ENCODE measurements at regions not wholly inside any gene's neighbourhood (a gene's known extent, or its start where the extent isn't known, plus 50 kb on each side); places are given as distances from the start of the nearest gene placed in this dataset.

DNA sequence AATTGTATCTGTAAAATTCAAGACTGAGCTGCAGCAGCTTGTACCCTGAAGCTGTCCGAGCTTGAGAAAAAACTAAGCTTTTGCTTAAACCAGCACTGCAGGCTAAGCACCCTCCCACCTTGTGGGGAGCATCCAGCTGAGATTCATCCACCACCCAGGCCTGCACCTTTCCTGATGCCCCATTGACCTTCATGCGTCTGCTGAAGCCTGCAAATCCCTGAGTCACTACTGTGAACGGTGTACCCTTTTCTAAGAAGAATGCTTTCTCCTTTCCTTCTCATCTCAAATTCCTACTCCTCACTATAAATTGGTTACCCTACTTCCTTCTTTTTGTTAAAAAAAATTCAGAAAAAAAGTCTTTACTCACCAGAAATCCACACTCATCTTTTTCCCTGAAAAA is 90.9 kb upstream of the RGS18 start:
- Mint-ChIP-seq H3K9me3 (peaks cover 7 to 12% of the 10 kb centered on the region in 2 donors), H3K27me3 (ENCODE audit: low read depth in 2 of 2) (no peaks in the 10 kb centered on the region), H3K4me3 (no peak overlapping the region), H3K4me1 (no peaks in the 10 kb centered on the region), H3K27ac (no peak overlapping the region), H3K36me3 (no peaks in the 10 kb centered on the region)
- Histone ChIP-seq H3K4me1 (ENCODE audit: control insufficient read depth, insufficient read depth, low read length) (no peaks in the 10 kb centered on the region), H3K27me3 (ENCODE audit: control insufficient read depth, insufficient read depth, low read length) (no peaks in the 10 kb centered on the region), H3K9me3 (ENCODE audit: control insufficient read depth, insufficient read depth, low read length) (peaks cover 3% of the 10 kb centered on the region), H3K36me3 (ENCODE audit: control insufficient read depth, insufficient read depth, low read length) (no peaks in the 10 kb centered on the region), H3K27ac (ENCODE audit: low read length) (no peak overlapping the region), H3K4me3 (ENCODE audit: low read length) (no peak overlapping the region)
- WGBS (ENCODE audit: insufficient coverage) = 62% methylated on average over 3 of the region's 3 CpGs
- intact Hi-C loops (cut with micrococcal nuclease) = no loop called here
- ATAC-seq (no peak), DNase-seq (no peak)
- no peak for TF ChIP-seq CTCF (IDR thresholded peaks at IDR 0.05)

- Mint-ChIP-seq H3K9me3 (peaks cover 4 to 11% of the 10 kb centered on the region in 2 donors), H3K4me1 (no peaks in the 10 kb centered on the region), H3K27ac (no peak overlapping the region), H3K4me3 (no peak overlapping the region), H3K27me3 (ENCODE audit: low read depth in 2 of 2) (no peaks in the 10 kb centered on the region), H3K36me3 (no peaks in the 10 kb centered on the region)
- no peak for ATAC-seq
- 70% methylated on average over 2 of the region's 2 CpGs for WGBS (ENCODE audit: insufficient coverage)
- peaks cover 3% of the 10 kb centered on the region for H3K9me3 ChIP-seq (ENCODE audit: control insufficient read depth, insufficient read depth, low read length)
- H3K36me3 ChIP-seq (ENCODE audit: control insufficient read depth, insufficient read depth, low read length) = no peaks in the 10 kb centered on the region
- intact Hi-C loops (cut with micrococcal nuclease) = no loop called here
- H3K27ac ChIP-seq (ENCODE audit: low read length) = no peak overlapping the region
- no peak overlapping the region for H3K4me3 ChIP-seq (ENCODE audit: low read length)
- H3K4me1 ChIP-seq (ENCODE audit: control insufficient read depth, insufficient read depth, low read length) = no peaks in the 10 kb centered on the region
- no peaks in the 10 kb centered on the region for H3K27me3 ChIP-seq (ENCODE audit: control insufficient read depth, insufficient read depth, low read length)
- no peak for DNase-seq
- TF ChIP-seq CTCF (IDR thresholded peaks at IDR 0.05) = no peak
Measured at GRCh38 chr1:192070213-192070612, 88.0 kb upstream of the RGS18 start.

GRCh38 chr1:192080684-192081083 is 77.6 kb upstream of the RGS18 start:
- H3K27ac Mint-ChIP-seq = no peak overlapping the region
- no peaks in the 10 kb centered on the region for H3K4me1 Mint-ChIP-seq
- H3K36me3 Mint-ChIP-seq = no peaks in the 10 kb centered on the region
- H3K4me3 Mint-ChIP-seq = no peak overlapping the region
- no peaks in the 10 kb centered on the region for H3K27me3 Mint-ChIP-seq (ENCODE audit: low read depth in 2 of 2)
- Histone ChIP-seq H3K27me3 (ENCODE audit: control insufficient read depth, insufficient read depth, low read length) (no peaks in the 10 kb centered on the region), H3K4me3 (ENCODE audit: low read length) (no peak overlapping the region), H3K27ac (ENCODE audit: low read length) (no peak overlapping the region), H3K36me3 (ENCODE audit: control insufficient read depth, insufficient read depth, low read length) (no peaks in the 10 kb centered on the region), H3K4me1 (ENCODE audit: control insufficient read depth, insufficient read depth, low read length) (no peaks in the 10 kb centered on the region), H3K9me3 (ENCODE audit: control insufficient read depth, insufficient read depth, low read length) (no peaks in the 10 kb centered on the region)
- intact Hi-C loops (cut with micrococcal nuclease) = no loop called here
- DNase-seq (no peak), ATAC-seq (no peak)
- peaks cover 4 to 7% of the 10 kb centered on the region in 2 donors for H3K9me3 Mint-ChIP-seq
- 71% methylated on average over 1 of the region's 2 CpGs for WGBS (ENCODE audit: insufficient coverage)
- no peak for TF ChIP-seq CTCF (IDR thresholded peaks at IDR 0.05)

DNA sequence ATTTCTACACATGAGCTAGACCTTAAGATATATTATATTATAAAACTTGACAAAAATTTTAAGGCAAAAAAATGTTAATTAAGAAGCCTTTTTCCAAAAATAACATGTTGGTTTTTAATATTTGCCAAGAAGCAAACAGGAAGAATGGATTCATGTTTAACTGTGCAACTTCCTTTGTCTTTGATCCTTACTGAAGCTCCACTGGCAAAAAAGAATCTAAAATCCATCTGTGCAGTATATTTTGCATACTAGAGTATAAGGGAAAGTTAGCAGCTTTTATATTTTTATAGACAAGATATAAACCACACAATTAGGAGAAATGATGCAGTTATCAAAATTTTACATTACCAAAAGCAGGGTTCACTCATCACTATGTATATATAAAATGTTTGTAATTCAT is 76.9 kb upstream of the RGS18 start:
- Mint-ChIP-seq H3K27me3 (ENCODE audit: low read depth in 2 of 2) (no peaks in the 10 kb centered on the region), H3K4me1 (no peaks in the 10 kb centered on the region), H3K4me3 (no peak overlapping the region), H3K36me3 (no peaks in the 10 kb centered on the region), H3K9me3 (peaks cover 4 to 7% of the 10 kb centered on the region in 2 donors), H3K27ac (no peak overlapping the region)
- no peak for TF ChIP-seq CTCF (IDR thresholded peaks at IDR 0.05)
- Histone ChIP-seq H3K27ac (ENCODE audit: low read length) (no peak overlapping the region), H3K4me3 (ENCODE audit: low read length) (no peak overlapping the region), H3K4me1 (ENCODE audit: control insufficient read depth, insufficient read depth, low read length) (no peaks in the 10 kb centered on the region), H3K9me3 (ENCODE audit: control insufficient read depth, insufficient read depth, low read length) (no peaks in the 10 kb centered on the region), H3K36me3 (ENCODE audit: control insufficient read depth, insufficient read depth, low read length) (no peaks in the 10 kb centered on the region), H3K27me3 (ENCODE audit: control insufficient read depth, insufficient read depth, low read length) (no peaks in the 10 kb centered on the region)
- DNase-seq (no peak), ATAC-seq (no peak)
- intact Hi-C loops (cut with micrococcal nuclease) = no loop called here

Data from natural killer cell (primary cell).